Pancreas (tissue), 10 donors: ENCODE measurements at regions not wholly inside any gene's neighbourhood (a gene's known extent, or its start where the extent isn't known, plus 50 kb on each side); places are given as distances from the start of the nearest gene placed in this dataset.

Experiments
- ATAC-seq, 4 donors: fragments of 200-7000 bp; cut with Tn5 transposase; one replicate each; pipeline versions ENCODE4 v1.8.0 to v1.9.1; 2020; ENCODE audit warnings: mild to moderate bottlenecking in 4 of 4, moderate library complexity in 4 of 4
- DNase-seq, 6 donors: peaks; one replicate each; pipeline ENCODE4 v3.0.0-alpha.2; 2020
- FAIRE-seq: peaks from 2 replicates; lab custom pipeline; 2012; peaks lifted over from hg19 to GRCh38; lab: Jason Lieb, UNC
- H3K27ac ChIP-seq, 4 donors: fragments of 200-600 bp; sonication (generic); 1 replicate in 3 of 4; 2 replicates in 1 of 4; pipeline versions ENCODE4 v1.5.0 to v1.8.0; 2020
- H3K27me3 ChIP-seq, 4 donors: fragments of 200-600 bp; one replicate each; pipeline ENCODE4 v1.8.0; 2021
- H3K36me3 ChIP-seq, 3 donors: fragments of 200-600 bp; sonication (generic) in 1 of 3; one replicate each; pipeline versions ENCODE4 v1.5.0 to v1.8.0; 2020 to 2021
- H3K4me1 ChIP-seq, 3 donors: fragments of 200-600 bp; one replicate each; pipeline ENCODE4 v1.8.0; 2021
- H3K4me3 ChIP-seq, 4 donors: fragments of 200-600 bp; sonication (generic) in 2 of 4; one replicate each; pipeline versions ENCODE4 v1.5.0 to v1.8.0; 2020 to 2021
- H3K9me3 ChIP-seq, 4 donors: fragments of 200-600 bp; one replicate each; pipeline ENCODE4 v1.8.0; 2021
- CTCF ChIP-seq, 4 donors: fragments of 200-600 bp; sonication (generic) in 3 of 4; IDR thresholded peaks; one replicate each; pipeline versions ENCODE4 v1.5.0 to v1.8.0; 2021; ENCODE audit warnings: antibody characterized with exemption in 4 of 4
- WGBS, 2 donors: extraction: QIAGEN DNeasy Blood & Tissue Kit; methylation state at CpG; one replicate each; pipeline ENCODE4 v1.1.7; 2013; 5-methylcytosine and 5-hydroxymethylcytosine counted together
- intact Hi-C, 3 donors: fragments of 100-400 bp; cut with DNase I; formaldehyde crosslinking; loops; one replicate each; pipeline versions ENCODE4 v1.11.1 to v1.14.2; 2022
- donor health status: healthy with polysubstance abuse.
- donor health status: DM: no; HTN: no; CAD: no; lungs with moderate emphysema.
- donor health status: DM: no; HTN: no; CAD: no.
- donor health status: control.
- donor health status: control.
- donor health status: Bipolar disorder and iron deficiency.
- donor health status: DM: yes; HTN: yes; CAD: no.
- donor health status: DM: no; HTN: no; CAD: no.
- donor health status: DM: no; HTN: no; CAD: no.
- donor health status: DM: yes; HTN: yes; CAD: no.

- Histone ChIP-seq H3K36me3 (no peaks in the 10 kb centered on the region), H3K4me1 (no peaks in the 10 kb centered on the region), H3K27me3 (peaks cover 0 to 5% (median 1%) of the 10 kb centered on the region in 4 donors), H3K27ac (no peak overlapping the region), H3K9me3 (no peaks in the 10 kb centered on the region), H3K4me3 (no peak overlapping the region)
- ATAC-seq (no peak), DNase-seq (no peak), FAIRE-seq (no peak)
- WGBS, 2 donors = 79 to 86% methylated on average over 16 of the region's 16 CpGs
- TF ChIP-seq CTCF (IDR thresholded peaks at IDR 0.05) = no peak
- intact Hi-C loops = no loop called here
Measured at GRCh38 chr6:2509711-2510110, 241.0 kb downstream of the MYLK4 start.

GRCh38 chr6:2508071-2508470, 242.7 kb downstream of the MYLK4 start:
- no peak for TF ChIP-seq CTCF (IDR thresholded peaks at IDR 0.05)
- Histone ChIP-seq H3K27me3 (peaks cover 0 to 5% (median 1%) of the 10 kb centered on the region in 4 donors), H3K9me3 (no peaks in the 10 kb centered on the region), H3K4me1 (no peaks in the 10 kb centered on the region), H3K36me3 (no peaks in the 10 kb centered on the region), H3K27ac (no peak overlapping the region), H3K4me3 (no peak overlapping the region)
- DNase-seq (no peak), FAIRE-seq (no peak), ATAC-seq (no peak)
- WGBS, 2 donors = 69 to 79% methylated on average over 3 of the region's 3 CpGs
- intact Hi-C loops = no loop called here

GRCh38 chr6:2507521-2508037, 243.1 kb downstream of the MYLK4 start:
- TF ChIP-seq CTCF (IDR thresholded peaks at IDR 0.05) = no peak
- Histone ChIP-seq H3K4me3 (no peak overlapping the region), H3K9me3 (no peaks in the 10 kb centered on the region), H3K27ac (no peak overlapping the region), H3K4me1 (no peaks in the 10 kb centered on the region), H3K27me3 (peaks cover 0 to 5% (median 1%) of the 10 kb centered on the region in 4 donors), H3K36me3 (no peaks in the 10 kb centered on the region)
- no peak for ATAC-seq
- WGBS, 2 donors = 32 to 43% methylated on average over 3 of the region's 3 CpGs
- no peak for FAIRE-seq
- no peak for DNase-seq
- intact Hi-C loops = no loop called here

- H3K27me3 ChIP-seq = peaks cover 0 to 5% (median 1%) of the 10 kb centered on the region in 4 donors
- FAIRE-seq (no peak), ATAC-seq (no peak), DNase-seq (no peak)
- no peaks in the 10 kb centered on the region for H3K9me3 ChIP-seq
- 61 to 75% methylated on average over 2 of the region's 2 CpGs for WGBS, 2 donors
- intact Hi-C loops = no loop called here
- H3K36me3 ChIP-seq = no peaks in the 10 kb centered on the region
- H3K4me1 ChIP-seq = no peaks in the 10 kb centered on the region
- no peak for TF ChIP-seq CTCF (IDR thresholded peaks at IDR 0.05)
- H3K4me3 ChIP-seq = no peak overlapping the region
- H3K27ac ChIP-seq = no peak overlapping the region
Measured at GRCh38 chr6:2507016-2507415, 243.7 kb downstream of the MYLK4 start.

- FAIRE-seq (no peak), DNase-seq (no peak), ATAC-seq (no peak)
- WGBS, 2 donors = 34 to 39% methylated on average over 9 of the region's 9 CpGs
- H3K4me1 ChIP-seq = no peaks in the 10 kb centered on the region
- TF ChIP-seq CTCF (IDR thresholded peaks at IDR 0.05) = no peak
- intact Hi-C loops = no loop called here
- H3K9me3 ChIP-seq = no peaks in the 10 kb centered on the region
- H3K4me3 ChIP-seq = no peak overlapping the region
- no peak overlapping the region for H3K27ac ChIP-seq
- H3K27me3 ChIP-seq = peaks cover 0 to 5% (median 1%) of the 10 kb centered on the region in 4 donors
- H3K36me3 ChIP-seq = no peaks in the 10 kb centered on the region
Measured at GRCh38 chr6:2505624-2506023, 245.1 kb downstream of the MYLK4 start.
